ENCODE measurements at regions not wholly inside any gene's neighbourhood (a gene's known extent, or its start where the extent isn't known, plus 50 kb on each side); places are given as distances from the start of the nearest gene placed in this dataset.

- H3K36me3 Mint-ChIP-seq (ENCODE audit: low read depth, unreplicated experiment) = no peaks in the 10 kb centered on the region
- no peaks in the 10 kb centered on the region for H3K4me1 Mint-ChIP-seq (ENCODE audit: low read depth, unreplicated experiment)
- Histone ChIP-seq H3K9ac (ENCODE audit: low read length) (no peak overlapping the region), H3K27ac (ENCODE audit: low read depth, low read length) (no peak overlapping the region), H3K36me3 (ENCODE audit: insufficient read depth, low read length) (no peaks in the 10 kb centered on the region), H3K4me3 (ENCODE audit: insufficient read depth, low read depth, low read length) (no peak overlapping the region), H3K79me2 (ENCODE audit: insufficient read depth, low read length) (no peaks in the 10 kb centered on the region), H4K20me1 (ENCODE audit: insufficient read depth, low read length) (no peaks in the 10 kb centered on the region), H3K9me3 (ENCODE audit: insufficient read depth, low read depth, low read length) (no peaks in the 10 kb centered on the region), H3K4me2 (ENCODE audit: low read length) (no peak overlapping the region), H3K4me1 (ENCODE audit: insufficient read depth, low read length) (no peaks in the 10 kb centered on the region), H2AFZ (ENCODE audit: low read depth, low read length) (no peak overlapping the region), H3K27me3 (ENCODE audit: insufficient read depth, low read length) (no peaks in the 10 kb centered on the region)
- H3K9me3 Mint-ChIP-seq (ENCODE audit: unreplicated experiment) = no peaks in the 10 kb centered on the region
- no peaks in the 10 kb centered on the region for H3K27me3 Mint-ChIP-seq (ENCODE audit: low read depth, unreplicated experiment)
- no peak for DNase-seq (ENCODE audit: low read depth)
- no peak overlapping the region for H3K27ac Mint-ChIP-seq (ENCODE audit: unreplicated experiment)
- no peak overlapping the region for H3K4me3 Mint-ChIP-seq (ENCODE audit: unreplicated experiment)
- no peak for FAIRE-seq
- TF ChIP-seq CTCF (IDR thresholded peaks at IDR 0.05; ENCODE audit: insufficient read depth, low read depth, low read length) = no peak
- no peak for TF ChIP-seq EZH2 (IDR thresholded peaks at IDR 0.05; ENCODE audit: insufficient read depth, low read length)
Observed at GRCh38 chr2:204090021-204090420, 153.5 kb downstream of the ICOS start.

GRCh38 chr2:204104811-204105210 is 168.2 kb downstream of the ICOS start:
- no peaks in the 10 kb centered on the region for H3K36me3 ChIP-seq (ENCODE audit: insufficient read depth, low read length)
- no peak overlapping the region for H2AFZ ChIP-seq (ENCODE audit: low read depth, low read length)
- H3K9me3 ChIP-seq (ENCODE audit: insufficient read depth, low read depth, low read length) = no peaks in the 10 kb centered on the region
- no peak overlapping the region for H3K4me3 Mint-ChIP-seq (ENCODE audit: unreplicated experiment)
- no peak overlapping the region for H3K4me3 ChIP-seq (ENCODE audit: insufficient read depth, low read depth, low read length)
- no peak overlapping the region for H3K27ac Mint-ChIP-seq (ENCODE audit: unreplicated experiment)
- H3K27me3 Mint-ChIP-seq (ENCODE audit: low read depth, unreplicated experiment) = peaks cover 2% of the 10 kb centered on the region
- H4K20me1 ChIP-seq (ENCODE audit: insufficient read depth, low read length) = no peaks in the 10 kb centered on the region
- DNase-seq (ENCODE audit: low read depth) (no peak), FAIRE-seq (no peak)
- peaks cover 13% of the 10 kb centered on the region for H3K4me1 Mint-ChIP-seq (ENCODE audit: low read depth, unreplicated experiment)
- no peaks in the 10 kb centered on the region for H3K4me1 ChIP-seq (ENCODE audit: insufficient read depth, low read length)
- no peaks in the 10 kb centered on the region for H3K9me3 Mint-ChIP-seq (ENCODE audit: unreplicated experiment)
- no peaks in the 10 kb centered on the region for H3K79me2 ChIP-seq (ENCODE audit: insufficient read depth, low read length)
- no peak overlapping the region for H3K9ac ChIP-seq (ENCODE audit: low read length)
- TF ChIP-seq EZH2 (IDR thresholded peaks at IDR 0.05; ENCODE audit: insufficient read depth, low read length) = no peak
- TF ChIP-seq CTCF (IDR thresholded peaks at IDR 0.05; ENCODE audit: insufficient read depth, low read depth, low read length) = no peak
- H3K27me3 ChIP-seq (ENCODE audit: insufficient read depth, low read length) = peaks cover 11% of the 10 kb centered on the region
- no peak overlapping the region for H3K27ac ChIP-seq (ENCODE audit: low read depth, low read length)
- no peak overlapping the region for H3K4me2 ChIP-seq (ENCODE audit: low read length)
- no peaks in the 10 kb centered on the region for H3K36me3 Mint-ChIP-seq (ENCODE audit: low read depth, unreplicated experiment)

- peak; percentile 6 for DNase-seq (ENCODE audit: low read depth)
Observed at GRCh38 chr2:204108330-204108751, 171.8 kb downstream of the ICOS start.

More at GRCh38 chr2:204108330-204108751, 171.8 kb downstream of the ICOS start:
- Mint-ChIP-seq H3K4me3 (ENCODE audit: unreplicated experiment) (no peak overlapping the region), H3K27ac (ENCODE audit: unreplicated experiment) (peak overlapping the region; percentile 84), H3K27me3 (ENCODE audit: low read depth, unreplicated experiment) (peaks cover 2% of the 10 kb centered on the region), H3K36me3 (ENCODE audit: low read depth, unreplicated experiment) (no peaks in the 10 kb centered on the region), H3K4me1 (ENCODE audit: low read depth, unreplicated experiment) (peaks cover 27% of the 10 kb centered on the region), H3K9me3 (ENCODE audit: unreplicated experiment) (no peaks in the 10 kb centered on the region)
- H2AFZ ChIP-seq (ENCODE audit: low read depth, low read length) = no peak overlapping the region
- H3K4me1 ChIP-seq (ENCODE audit: insufficient read depth, low read length) = no peaks in the 10 kb centered on the region
- no peak overlapping the region for H3K4me2 ChIP-seq (ENCODE audit: low read length)
- no peak overlapping the region for H3K9ac ChIP-seq (ENCODE audit: low read length)
- no peaks in the 10 kb centered on the region for H4K20me1 ChIP-seq (ENCODE audit: insufficient read depth, low read length)
- no peak overlapping the region for H3K4me3 ChIP-seq (ENCODE audit: insufficient read depth, low read depth, low read length)
- peaks cover 20% of the 10 kb centered on the region for H3K27me3 ChIP-seq (ENCODE audit: insufficient read depth, low read length)
- no peaks in the 10 kb centered on the region for H3K9me3 ChIP-seq (ENCODE audit: insufficient read depth, low read depth, low read length)
- FAIRE-seq = no peak
- H3K79me2 ChIP-seq (ENCODE audit: insufficient read depth, low read length) = no peaks in the 10 kb centered on the region
- no peak for TF ChIP-seq EZH2 (IDR thresholded peaks at IDR 0.05; ENCODE audit: insufficient read depth, low read length)
- TF ChIP-seq CTCF (IDR thresholded peaks at IDR 0.05; ENCODE audit: insufficient read depth, low read depth, low read length) = no peak
- no peaks in the 10 kb centered on the region for H3K36me3 ChIP-seq (ENCODE audit: insufficient read depth, low read length)
- H3K27ac ChIP-seq (ENCODE audit: low read depth, low read length) = no peak overlapping the region
